OCI-LY7 (cell line): ENCODE measurements at regions not wholly inside any gene's neighbourhood (a gene's known extent, or its start where the extent isn't known, plus 50 kb on each side); places are given as distances from the start of the nearest gene placed in this dataset.

ENCODE experiments used
- CTCF ChIP-seq: fragments of 200-600 bp; sonication (generic); conservative IDR thresholded peaks from 2 replicates; pipeline ENCODE4 v1.5.1; 2014; ENCODE audit warnings: mild to moderate bottlenecking, antibody characterized with exemption, low read length, moderate library complexity, mixed read lengths
- EZH2phosphoT487 ChIP-seq: fragments of 200-600 bp; sonication (generic); IDR thresholded peaks from 2 replicates; pipeline ENCODE4 v1.6.1; 2018; ENCODE audit warnings: low read depth, borderline replicate concordance, mild to moderate bottlenecking, mixed run types, antibody characterized with exemption, low read length, moderate library complexity, mixed read lengths

GRCh38 chr1:72530646-72531045 is 248.3 kb upstream of the NEGR1 start:
- TF ChIP-seq CTCF, result no peak
- TF ChIP-seq EZH2phosphoT487, result no peak
